Mesenteric fat pad (tissue), 1 donor: ENCODE measurements at regions not wholly inside any gene's neighbourhood (a gene's known extent, or its start where the extent isn't known, plus 50 kb on each side); places are given as distances from the start of the nearest gene placed in this dataset.

ENCODE experiments used
- DNase-seq: peaks from one replicate; pipeline ENCODE4 v3.0.0-alpha.2; 2020; ENCODE audit warnings: low spot score
- donor health status: DM: yes; HTN: yes; CAD: no.

- DNase-seq: no peak
Measured at GRCh38 chr2:118167026-118167425, 78.8 kb downstream of the INSIG2 start.

GRCh38 chr2:118166242-118166641 lies 78.0 kb downstream of the INSIG2 start:
- no peak for DNase-seq

- no peak for DNase-seq
Measured at GRCh38 chr2:118165595-118165994, 77.3 kb downstream of the INSIG2 start.
